DOHH2 (cell line): ENCODE measurements at regions not wholly inside any gene's neighbourhood (a gene's known extent, or its start where the extent isn't known, plus 50 kb on each side); places are given as distances from the start of the nearest gene placed in this dataset.

Source experiments
- H3F3A ChIP-seq: fragments of 200-600 bp; sonication (generic), shearing (Covaris generic); 2 replicates; pipeline ENCODE4 v1.6.0; 2016; ENCODE audit warnings: antibody characterized with exemption, mild to moderate bottlenecking; ENCODE audit not compliant: control insufficient read depth, insufficient read depth
- H3K27ac ChIP-seq: fragments of 200-600 bp; sonication (generic); 2 replicates; pipeline ENCODE4 v1.5.1; 2014; ENCODE audit warnings: low read depth, mild to moderate bottlenecking, low read length, moderate library complexity
- H3K27me3 ChIP-seq: fragments of 200-600 bp; sonication (generic); 2 replicates; pipeline ENCODE4 v1.6.1; 2014; ENCODE audit warnings: mild to moderate bottlenecking, low read length, mixed read lengths; ENCODE audit not compliant: control insufficient read depth
- H3K36me3 ChIP-seq: fragments of 200-600 bp; sonication (generic); 2 replicates; pipeline ENCODE4 v1.6.1; 2014; ENCODE audit warnings: mild to moderate bottlenecking, low read length, moderate library complexity, mixed read lengths; ENCODE audit not compliant: control insufficient read depth
- H3K4me1 ChIP-seq: fragments of 200-600 bp; sonication (generic); 2 replicates; pipeline ENCODE4 v1.6.1; 2014; ENCODE audit warnings: mild to moderate bottlenecking, low read length, mixed read lengths; ENCODE audit not compliant: control insufficient read depth
- H3K4me2 ChIP-seq: fragments of 200-600 bp; sonication (generic); 2 replicates; pipeline ENCODE4 v1.6.0; 2014; ENCODE audit warnings: mild to moderate bottlenecking, low read length, moderate library complexity
- H3K4me3 ChIP-seq: fragments of 200-600 bp; sonication (generic); 2 replicates; pipeline ENCODE4 v1.5.1; 2014; ENCODE audit warnings: mild to moderate bottlenecking, low read length, mixed read lengths
- H3K79me2 ChIP-seq: fragments of 200-600 bp; sonication (generic); 2 replicates; pipeline ENCODE4 v1.6.1; 2014; ENCODE audit warnings: mild to moderate bottlenecking, low read length, mixed read lengths; ENCODE audit not compliant: control insufficient read depth
- H3K9me2 ChIP-seq: fragments of 200-600 bp; sonication (generic); replicated peaks from 2 replicates; pipeline ENCODE4 v1.6.1; 2014; ENCODE audit warnings: mild to moderate bottlenecking, low read length, mixed read lengths; ENCODE audit not compliant: control insufficient read depth
- H3K9me3 ChIP-seq: fragments of 200-600 bp; sonication (generic); 2 replicates; pipeline ENCODE4 v1.6.1; 2014; ENCODE audit warnings: antibody characterized with exemption, low read length, mixed read lengths; ENCODE audit not compliant: control insufficient read depth, insufficient read depth
- H4K20me1 ChIP-seq: fragments of 200-600 bp; sonication (generic); 2 replicates; pipeline ENCODE4 v1.6.0; 2014; ENCODE audit warnings: low read depth, mild to moderate bottlenecking, antibody characterized with exemption, low read length, moderate library complexity; ENCODE audit not compliant: control insufficient read depth, insufficient read depth
- EZH2phosphoT487 ChIP-seq: fragments of 200-600 bp; sonication (generic); IDR thresholded peaks from 2 replicates; pipeline ENCODE4 v1.6.1; 2017; ENCODE audit warnings: borderline replicate concordance, mild to moderate bottlenecking, antibody characterized with exemption, low read length, moderate library complexity, mixed read lengths
- TF ChIP-seq, protein P1 (sequence below): fragments of 200-600 bp; sonication (generic); IDR thresholded peaks from one replicate; pipeline ENCODE4 v1.5.1; 2014; ENCODE audit warnings: antibody characterized with exemption, mild to moderate bottlenecking, low read depth, low read length; ENCODE audit not compliant: poor library complexity, severe bottlenecking

DNA sequence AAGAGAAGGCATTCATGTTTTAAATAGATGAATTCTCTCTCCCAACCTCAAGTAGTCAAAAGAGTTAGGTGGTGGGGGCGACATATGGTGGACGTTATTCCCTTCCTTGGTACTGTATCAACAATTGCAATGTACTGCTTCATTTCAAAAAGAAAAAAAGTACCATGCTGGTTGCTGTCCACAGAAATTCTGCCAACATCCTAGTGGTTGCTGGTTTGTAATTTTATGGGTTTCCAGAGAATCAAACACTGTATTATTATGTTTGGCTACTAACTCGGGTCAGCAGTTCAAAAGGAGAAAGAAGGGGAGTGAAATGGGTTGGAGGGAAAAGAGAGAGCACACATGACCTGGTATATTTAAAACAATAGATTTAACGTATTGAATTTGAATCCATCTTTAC is 61.1 kb upstream of the KCNJ16 start:
- H3K27me3 ChIP-seq: no peaks in the 10 kb centered on the region
- TF ChIP-seq, protein P1, sequence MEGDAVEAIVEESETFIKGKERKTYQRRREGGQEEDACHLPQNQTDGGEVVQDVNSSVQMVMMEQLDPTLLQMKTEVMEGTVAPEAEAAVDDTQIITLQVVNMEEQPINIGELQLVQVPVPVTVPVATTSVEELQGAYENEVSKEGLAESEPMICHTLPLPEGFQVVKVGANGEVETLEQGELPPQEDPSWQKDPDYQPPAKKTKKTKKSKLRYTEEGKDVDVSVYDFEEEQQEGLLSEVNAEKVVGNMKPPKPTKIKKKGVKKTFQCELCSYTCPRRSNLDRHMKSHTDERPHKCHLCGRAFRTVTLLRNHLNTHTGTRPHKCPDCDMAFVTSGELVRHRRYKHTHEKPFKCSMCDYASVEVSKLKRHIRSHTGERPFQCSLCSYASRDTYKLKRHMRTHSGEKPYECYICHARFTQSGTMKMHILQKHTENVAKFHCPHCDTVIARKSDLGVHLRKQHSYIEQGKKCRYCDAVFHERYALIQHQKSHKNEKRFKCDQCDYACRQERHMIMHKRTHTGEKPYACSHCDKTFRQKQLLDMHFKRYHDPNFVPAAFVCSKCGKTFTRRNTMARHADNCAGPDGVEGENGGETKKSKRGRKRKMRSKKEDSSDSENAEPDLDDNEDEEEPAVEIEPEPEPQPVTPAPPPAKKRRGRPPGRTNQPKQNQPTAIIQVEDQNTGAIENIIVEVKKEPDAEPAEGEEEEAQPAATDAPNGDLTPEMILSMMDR: no peak
- no peaks in the 10 kb centered on the region for H3K36me3 ChIP-seq
- no peaks in the 10 kb centered on the region for H3K79me2 ChIP-seq
- H3F3A ChIP-seq: no peaks in the 10 kb centered on the region
- no peak overlapping the region for H3K27ac ChIP-seq
- H3K4me1 ChIP-seq: no peaks in the 10 kb centered on the region
- H3K4me2 ChIP-seq: no peak overlapping the region
- no peak overlapping the region for H3K4me3 ChIP-seq
- H4K20me1 ChIP-seq: no peaks in the 10 kb centered on the region
- H3K9me3 ChIP-seq: no peaks in the 10 kb centered on the region
- H3K9me2 ChIP-seq: no peaks in the 10 kb centered on the region

DNA sequence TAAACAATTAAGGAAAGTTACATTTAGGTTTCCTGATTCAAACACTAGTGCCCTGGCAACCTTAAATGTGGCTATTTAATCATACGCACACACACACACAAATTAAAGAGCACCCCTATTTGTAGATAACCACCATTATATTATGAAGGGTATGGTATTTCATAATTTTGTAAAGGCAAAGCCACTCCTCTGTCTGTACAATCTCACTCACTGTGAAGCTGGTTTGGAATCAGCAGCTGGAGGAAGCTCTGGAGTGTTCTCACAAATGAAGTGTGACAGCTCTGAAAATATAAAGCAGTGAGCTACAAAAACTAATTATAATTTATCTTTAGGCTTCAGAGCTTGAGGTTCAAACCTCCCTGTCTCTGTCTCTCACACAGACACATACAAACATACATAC is 57.9 kb upstream of the KCNJ16 start:
- Histone ChIP-seq H3K4me3 (no peak overlapping the region), H3K27me3 (no peaks in the 10 kb centered on the region), H3F3A (no peaks in the 10 kb centered on the region), H3K27ac (no peak overlapping the region), H3K4me1 (no peaks in the 10 kb centered on the region), H3K9me2 (no peaks in the 10 kb centered on the region), H4K20me1 (no peaks in the 10 kb centered on the region), H3K36me3 (no peaks in the 10 kb centered on the region), H3K79me2 (no peaks in the 10 kb centered on the region), H3K4me2 (no peak overlapping the region), H3K9me3 (no peaks in the 10 kb centered on the region)
- TF ChIP-seq, protein P1: no peak
- no peak for TF ChIP-seq EZH2phosphoT487

DNA sequence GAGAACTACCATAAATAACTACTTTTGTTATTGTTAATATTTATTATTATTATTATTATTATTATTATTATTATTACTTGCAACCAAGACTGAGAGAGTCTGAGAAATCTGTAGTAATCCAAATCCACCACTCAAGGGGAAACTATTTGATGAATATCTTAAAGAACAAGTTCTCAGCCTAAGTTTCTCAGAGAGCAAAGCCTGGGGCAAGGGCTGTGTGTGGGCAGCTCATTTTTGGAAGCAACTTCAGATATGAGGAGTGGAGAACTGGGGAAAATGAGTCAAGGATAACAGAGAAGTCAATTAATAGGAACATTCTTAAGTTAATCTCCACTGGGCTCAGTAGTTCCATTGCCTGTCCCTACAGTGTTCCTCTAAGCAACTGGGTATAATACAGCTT is 57.1 kb upstream of the KCNJ16 start:
- no peak overlapping the region for H3K4me2 ChIP-seq
- H3F3A ChIP-seq: no peaks in the 10 kb centered on the region
- no peaks in the 10 kb centered on the region for H3K4me1 ChIP-seq
- TF ChIP-seq, protein P1: no peak
- no peak for TF ChIP-seq EZH2phosphoT487
- H3K27me3 ChIP-seq: no peaks in the 10 kb centered on the region
- H3K9me3 ChIP-seq: no peaks in the 10 kb centered on the region
- H3K27ac ChIP-seq: no peak overlapping the region
- H3K4me3 ChIP-seq: no peak overlapping the region
- H3K36me3 ChIP-seq: no peaks in the 10 kb centered on the region
- H4K20me1 ChIP-seq: no peaks in the 10 kb centered on the region
- no peaks in the 10 kb centered on the region for H3K9me2 ChIP-seq
- H3K79me2 ChIP-seq: no peaks in the 10 kb centered on the region

DNA sequence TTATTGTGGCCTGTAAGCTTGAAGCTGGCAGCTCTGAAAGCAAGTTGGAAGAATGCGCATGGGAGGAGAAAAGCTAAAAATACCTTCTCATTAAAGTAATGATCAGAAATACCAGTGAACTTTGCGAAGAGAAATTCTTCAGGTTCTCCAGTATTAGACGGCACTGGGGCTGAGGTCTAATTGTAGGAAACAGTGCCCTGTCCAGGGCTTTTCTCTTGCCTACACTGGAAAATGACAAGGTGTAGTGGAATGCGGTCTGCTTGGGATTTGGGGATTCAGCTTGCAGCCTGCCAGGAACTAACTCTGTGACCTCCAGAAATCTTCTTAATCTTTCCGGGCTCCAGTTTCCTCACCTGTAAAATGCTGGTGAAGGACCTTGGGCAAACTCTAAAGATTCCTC is 53.3 kb upstream of the KCNJ16 start:
- no peaks in the 10 kb centered on the region for H3K4me1 ChIP-seq
- H4K20me1 ChIP-seq: no peaks in the 10 kb centered on the region
- no peaks in the 10 kb centered on the region for H3K27me3 ChIP-seq
- H3K79me2 ChIP-seq: no peaks in the 10 kb centered on the region
- TF ChIP-seq, protein P1: no peak
- TF ChIP-seq EZH2phosphoT487: no peak
- no peak overlapping the region for H3K4me3 ChIP-seq
- no peak overlapping the region for H3K27ac ChIP-seq
- H3K9me3 ChIP-seq: no peaks in the 10 kb centered on the region
- H3K9me2 ChIP-seq: no peaks in the 10 kb centered on the region
- no peaks in the 10 kb centered on the region for H3K36me3 ChIP-seq
- H3F3A ChIP-seq: no peaks in the 10 kb centered on the region
- no peak overlapping the region for H3K4me2 ChIP-seq
